ENCODE measurements at regions not wholly inside any gene's neighbourhood (a gene's known extent, or its start where the extent isn't known, plus 50 kb on each side); places are given as distances from the start of the nearest gene placed in this dataset.

DNA sequence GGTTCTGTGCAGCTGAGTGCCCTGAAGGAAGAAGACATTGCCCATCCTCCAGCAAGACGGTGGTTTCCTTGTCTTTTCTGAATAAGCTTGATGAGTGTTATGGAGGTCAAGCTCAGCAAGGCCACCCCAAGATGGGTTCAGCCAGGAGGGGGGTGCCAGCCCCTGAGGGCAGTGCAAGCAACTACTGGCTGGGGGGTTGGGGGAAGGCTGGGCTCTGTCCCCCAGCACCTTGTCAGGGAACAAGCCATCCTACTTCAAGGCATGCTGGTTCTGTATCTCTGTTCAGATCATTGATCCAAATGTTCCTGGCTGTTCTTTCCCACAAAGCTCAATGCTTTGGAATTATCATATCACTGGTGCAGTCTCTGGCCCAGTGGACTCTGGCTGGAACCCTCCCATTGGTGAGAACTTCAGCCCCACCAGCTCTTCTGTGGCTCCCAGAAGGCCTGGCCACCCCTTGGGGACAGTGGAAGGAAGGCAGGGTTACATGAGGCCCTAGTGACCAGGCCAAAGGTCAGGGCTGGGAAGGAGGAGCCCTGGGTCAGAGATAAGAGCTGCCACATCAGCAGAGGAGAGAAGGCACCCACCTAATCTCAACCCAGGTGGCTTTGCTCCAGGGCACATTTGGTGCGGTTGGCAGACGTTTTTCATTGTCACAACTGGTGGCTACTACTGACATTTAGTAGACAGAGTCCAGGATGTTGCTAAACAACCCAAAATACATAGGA, 280.2 kb downstream of the IRX2 start:
- TF ChIP-seq, protein P1, sequence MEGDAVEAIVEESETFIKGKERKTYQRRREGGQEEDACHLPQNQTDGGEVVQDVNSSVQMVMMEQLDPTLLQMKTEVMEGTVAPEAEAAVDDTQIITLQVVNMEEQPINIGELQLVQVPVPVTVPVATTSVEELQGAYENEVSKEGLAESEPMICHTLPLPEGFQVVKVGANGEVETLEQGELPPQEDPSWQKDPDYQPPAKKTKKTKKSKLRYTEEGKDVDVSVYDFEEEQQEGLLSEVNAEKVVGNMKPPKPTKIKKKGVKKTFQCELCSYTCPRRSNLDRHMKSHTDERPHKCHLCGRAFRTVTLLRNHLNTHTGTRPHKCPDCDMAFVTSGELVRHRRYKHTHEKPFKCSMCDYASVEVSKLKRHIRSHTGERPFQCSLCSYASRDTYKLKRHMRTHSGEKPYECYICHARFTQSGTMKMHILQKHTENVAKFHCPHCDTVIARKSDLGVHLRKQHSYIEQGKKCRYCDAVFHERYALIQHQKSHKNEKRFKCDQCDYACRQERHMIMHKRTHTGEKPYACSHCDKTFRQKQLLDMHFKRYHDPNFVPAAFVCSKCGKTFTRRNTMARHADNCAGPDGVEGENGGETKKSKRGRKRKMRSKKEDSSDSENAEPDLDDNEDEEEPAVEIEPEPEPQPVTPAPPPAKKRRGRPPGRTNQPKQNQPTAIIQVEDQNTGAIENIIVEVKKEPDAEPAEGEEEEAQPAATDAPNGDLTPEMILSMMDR (IDR thresholded peaks at IDR 0.05) = no peak
- no peak for TF ChIP-seq POLR2A (IDR thresholded peaks at IDR 0.05)

All from body of pancreas (tissue), 4 donors.